H9 (cell line): ENCODE measurements at regions not wholly inside any gene's neighbourhood (a gene's known extent, or its start where the extent isn't known, plus 50 kb on each side); places are given as distances from the start of the nearest gene placed in this dataset.

Experiments used
- DNase-seq: peaks from one replicate; pipeline ENCODE4 v3.0.0-alpha.2; 2017
- H2AFZ ChIP-seq: one replicate; pipeline ENCODE4 v1.6.1; 2013; ENCODE audit warnings: mild to moderate bottlenecking, low read length, control low read depth, moderate library complexity
- H2AK5ac ChIP-seq: 2 replicates; pipeline ENCODE4 v1.6.1; 2013; ENCODE audit warnings: low read length, control low read depth, mixed read lengths; ENCODE audit not compliant: insufficient read length
- H2BK120ac ChIP-seq: one replicate; pipeline ENCODE4 v1.6.1; 2013; ENCODE audit warnings: low read depth, mild to moderate bottlenecking, low read length, control low read depth, inconsistent platforms; ENCODE audit not compliant: poor library complexity, severe bottlenecking
- H2BK12ac ChIP-seq: 2 replicates; pipeline ENCODE4 v1.6.1; 2013; ENCODE audit warnings: low read length, control low read depth, mixed read lengths, low read depth; ENCODE audit not compliant: insufficient read length
- H2BK15ac ChIP-seq: 2 replicates; pipeline ENCODE4 v1.6.1; 2013; ENCODE audit warnings: low read depth, low read length, control low read depth
- H2BK20ac ChIP-seq: one replicate; pipeline ENCODE4 v1.6.1; 2013; ENCODE audit warnings: low read depth, mild to moderate bottlenecking, low read length, control low read depth, inconsistent platforms; ENCODE audit not compliant: poor library complexity, severe bottlenecking
- H2BK5ac ChIP-seq: 2 replicates; pipeline ENCODE4 v1.6.1; 2013; ENCODE audit warnings: low read length, control low read depth, mixed read lengths; ENCODE audit not compliant: insufficient read length
- H3K14ac ChIP-seq: 2 replicates; pipeline ENCODE4 v1.6.1; 2013; ENCODE audit warnings: low read length, control low read depth; ENCODE audit not compliant: insufficient read depth
- H3K18ac ChIP-seq: 2 replicates; pipeline ENCODE4 v1.6.1; 2013; ENCODE audit warnings: low read depth, mild to moderate bottlenecking, mixed read lengths, low read length, control low read depth; ENCODE audit not compliant: insufficient read length
- H3K23ac ChIP-seq: 2 replicates; pipeline ENCODE4 v1.6.1; 2013; ENCODE audit warnings: low read length, control low read depth, mixed read lengths, low read depth; ENCODE audit not compliant: insufficient read length
- H3K23me2 ChIP-seq: 2 replicates; pipeline ENCODE4 v1.6.1; 2013; ENCODE audit warnings: low read depth, mild to moderate bottlenecking, mixed read lengths, low read length, control low read depth; ENCODE audit not compliant: insufficient read length, poor library complexity, severe bottlenecking
- H3K27ac ChIP-seq: 2 replicates; pipeline ENCODE4 v1.5.1; 2013; ENCODE audit warnings: low read length, control low read depth, mixed read lengths, low read depth; ENCODE audit not compliant: insufficient read length
- H3K27me3 ChIP-seq: 2 replicates; pipeline ENCODE4 v1.6.1; 2013; ENCODE audit warnings: low read length, control low read depth, inconsistent platforms; ENCODE audit not compliant: insufficient read depth
- H3K4ac ChIP-seq: 2 replicates; pipeline ENCODE4 v1.6.1; 2013; ENCODE audit warnings: low read depth, mild to moderate bottlenecking, control low read depth, inconsistent platforms, low read length, moderate library complexity
- H3K4me1 ChIP-seq: 2 replicates; pipeline ENCODE4 v1.6.1; 2013; ENCODE audit warnings: low read length, control low read depth, inconsistent platforms; ENCODE audit not compliant: insufficient read depth
- H3K4me2 ChIP-seq: 2 replicates; pipeline ENCODE4 v1.6.1; 2013; ENCODE audit warnings: low read length, control low read depth, mixed read lengths; ENCODE audit not compliant: insufficient read length, insufficient read depth
- H3K56ac ChIP-seq: 2 replicates; pipeline ENCODE4 v1.6.1; 2013; ENCODE audit warnings: low read depth, mild to moderate bottlenecking, mixed read lengths, low read length, control low read depth; ENCODE audit not compliant: insufficient read length
- H3K79me1 ChIP-seq: 2 replicates; pipeline ENCODE4 v1.6.1; 2013; ENCODE audit warnings: low read depth, mild to moderate bottlenecking, moderate library complexity, low read length, control low read depth, inconsistent platforms; ENCODE audit not compliant: insufficient read depth, poor library complexity, severe bottlenecking
- H3K79me2 ChIP-seq: 2 replicates; pipeline ENCODE4 v1.6.1; 2013; ENCODE audit warnings: low read length, control low read depth, inconsistent platforms; ENCODE audit not compliant: insufficient read depth
- H3K9ac ChIP-seq: 2 replicates; pipeline ENCODE4 v1.6.1; 2013; ENCODE audit warnings: low read length, control low read depth, mixed read lengths; ENCODE audit not compliant: insufficient read length; ENCODE audit errors: extremely low read depth
- H3K9me3 ChIP-seq: one replicate; pipeline ENCODE4 v1.6.1; 2013; ENCODE audit warnings: low read depth, low read length, inconsistent platforms; ENCODE audit not compliant: control insufficient read depth
- H3T11ph ChIP-seq: one replicate; pipeline ENCODE4 v1.6.1; 2013; ENCODE audit warnings: mild to moderate bottlenecking, low read length, control low read depth, inconsistent platforms
- H4K20me1 ChIP-seq: one replicate; pipeline ENCODE4 v1.6.1; 2013; ENCODE audit not compliant: control insufficient read depth, insufficient read length, insufficient read depth
- H4K5ac ChIP-seq: 2 replicates; pipeline ENCODE4 v1.6.1; 2013; ENCODE audit warnings: low read depth, mild to moderate bottlenecking, mixed read lengths, low read length, control low read depth; ENCODE audit not compliant: insufficient read length
- H4K8ac ChIP-seq: replicated peaks from 2 replicates; pipeline ENCODE4 v1.6.1; 2013; ENCODE audit warnings: low read length, control low read depth, mixed read lengths, low read depth; ENCODE audit not compliant: insufficient read length
- H4K91ac ChIP-seq: 2 replicates; pipeline ENCODE4 v1.6.1; 2013; ENCODE audit warnings: low read depth, mild to moderate bottlenecking, moderate library complexity, mixed read lengths, low read length, control low read depth; ENCODE audit not compliant: insufficient read length
- H3K27ac Mint-ChIP-seq, 3 experiments: 2 replicates in 2 of 3; 3 replicates in 1 of 3; pipeline ENCODE4 v1.8.0; 2020 to 2021; ENCODE audit warnings: mixed read lengths in 3 of 3, mild to moderate bottlenecking in 1 of 3, moderate library complexity in 1 of 3
- H3K27me3 Mint-ChIP-seq: 2 replicates; pipeline ENCODE4 v1.8.0; 2021; ENCODE audit warnings: low read depth, mild to moderate bottlenecking, moderate library complexity, mixed read lengths
- H3K36me3 Mint-ChIP-seq, 3 experiments: 2 replicates in 2 of 3; 3 replicates in 1 of 3; pipeline ENCODE4 v1.8.0; 2020 to 2021; ENCODE audit warnings: low read depth in 3 of 3, mixed read lengths in 3 of 3; ENCODE audit not compliant: insufficient read depth in 1 of 3
- H3K4me1 Mint-ChIP-seq, 2 experiments: 2 replicates each; pipeline ENCODE4 v1.8.0; 2020; ENCODE audit warnings: mixed read lengths in 2 of 2
- H3K4me3 Mint-ChIP-seq, 2 experiments: 2 replicates in 1 of 2; 3 replicates in 1 of 2; pipeline ENCODE4 v1.8.0; 2020 to 2021; ENCODE audit warnings: mild to moderate bottlenecking in 2 of 2, mixed read lengths in 2 of 2, moderate library complexity in 1 of 2
- H3K9me3 Mint-ChIP-seq, 2 experiments: 2 replicates in 1 of 2; 3 replicates in 1 of 2; pipeline ENCODE4 v1.8.0; 2020; ENCODE audit warnings: mild to moderate bottlenecking in 2 of 2, mixed read lengths in 2 of 2, moderate library complexity in 1 of 2
- WGBS: extraction: QIAGEN DNeasy Blood & Tissue Kit; methylation state at CpG from one replicate; pipeline ENCODE4 v1.1.7; 2013; ENCODE audit warnings: missing lambda C conversion rate, low lambda C conversion rate, mixed read lengths; ENCODE audit not compliant: insufficient read length; ENCODE audit errors: extremely low coverage; 5-methylcytosine and 5-hydroxymethylcytosine counted together
- TF ChIP-seq, protein P1 (sequence below): fragments of 200-600 bp; sonication (generic); conservative IDR thresholded peaks from 3 replicates; pipeline ENCODE4 v1.8.0; 2021; ENCODE audit warnings: antibody characterized with exemption, mild to moderate bottlenecking

GRCh38 chr3:86388820-86389219 lies 602.1 kb downstream of the VGLL3 start:
- Histone ChIP-seq H3K56ac (no peak overlapping the region), H2BK20ac (no peak overlapping the region), H2BK5ac (no peak overlapping the region), H4K8ac (no peak overlapping the region), H4K5ac (no peak overlapping the region), H3K14ac (no peak overlapping the region), H3K4me2 (no peak overlapping the region), H2BK120ac (no peak overlapping the region), H3K27me3 (no peaks in the 10 kb centered on the region), H3K79me1 (no peaks in the 10 kb centered on the region), H3K9ac (no peak overlapping the region), H3K4ac (no peak overlapping the region), H3T11ph (no peak overlapping the region), H3K79me2 (no peaks in the 10 kb centered on the region), H3K18ac (no peak overlapping the region), H2AK5ac (no peak overlapping the region), H3K4me1 (no peaks in the 10 kb centered on the region), H3K9me3 (no peaks in the 10 kb centered on the region), H2BK15ac (no peak overlapping the region), H3K23ac (no peak overlapping the region), H2BK12ac (no peak overlapping the region), H4K91ac (no peak overlapping the region), H3K23me2 (no peaks in the 10 kb centered on the region), H2AFZ (no peak overlapping the region), H4K20me1 (no peaks in the 10 kb centered on the region), H3K27ac (no peak overlapping the region)
- peaks cover 14 to 15% of the 10 kb centered on the region in 2 experiments for H3K9me3 Mint-ChIP-seq
- no peak overlapping the region for H3K4me3 Mint-ChIP-seq
- WGBS = no CpG with 5 or more reads among the region's 4 CpGs
- TF ChIP-seq, protein P1, sequence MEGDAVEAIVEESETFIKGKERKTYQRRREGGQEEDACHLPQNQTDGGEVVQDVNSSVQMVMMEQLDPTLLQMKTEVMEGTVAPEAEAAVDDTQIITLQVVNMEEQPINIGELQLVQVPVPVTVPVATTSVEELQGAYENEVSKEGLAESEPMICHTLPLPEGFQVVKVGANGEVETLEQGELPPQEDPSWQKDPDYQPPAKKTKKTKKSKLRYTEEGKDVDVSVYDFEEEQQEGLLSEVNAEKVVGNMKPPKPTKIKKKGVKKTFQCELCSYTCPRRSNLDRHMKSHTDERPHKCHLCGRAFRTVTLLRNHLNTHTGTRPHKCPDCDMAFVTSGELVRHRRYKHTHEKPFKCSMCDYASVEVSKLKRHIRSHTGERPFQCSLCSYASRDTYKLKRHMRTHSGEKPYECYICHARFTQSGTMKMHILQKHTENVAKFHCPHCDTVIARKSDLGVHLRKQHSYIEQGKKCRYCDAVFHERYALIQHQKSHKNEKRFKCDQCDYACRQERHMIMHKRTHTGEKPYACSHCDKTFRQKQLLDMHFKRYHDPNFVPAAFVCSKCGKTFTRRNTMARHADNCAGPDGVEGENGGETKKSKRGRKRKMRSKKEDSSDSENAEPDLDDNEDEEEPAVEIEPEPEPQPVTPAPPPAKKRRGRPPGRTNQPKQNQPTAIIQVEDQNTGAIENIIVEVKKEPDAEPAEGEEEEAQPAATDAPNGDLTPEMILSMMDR = peak; percentile 34; the same call in 2 of the 3 replicates
- DNase-seq = no peak
- H3K36me3 Mint-ChIP-seq = peaks cover 0 to 26% (median 0%) of the 10 kb centered on the region in 3 experiments; a peak in 6 of 7 replicates
- 0 out of 7 replicates have a peak overlapping the region, but pooled peaks of 1 of the 3 experiments have one; percentile 5 for H3K27ac Mint-ChIP-seq
- H3K4me1 Mint-ChIP-seq = peaks cover 15 to 26% of the 10 kb centered on the region in 2 experiments
- H3K27me3 Mint-ChIP-seq = no peaks in the 10 kb centered on the region
